GM19397 (cell line): ENCODE measurements at regions not wholly inside any gene's neighbourhood (a gene's known extent, or its start where the extent isn't known, plus 50 kb on each side); places are given as distances from the start of the nearest gene placed in this dataset.

Experiments used
- ATAC-seq: cut with Tn5 transposase; IDR thresholded peaks from one replicate; pipeline ENCODE4 v1.9.1; 2021; ENCODE audit warnings: mild to moderate bottlenecking, moderate library complexity; ENCODE audit not compliant: unreplicated experiment

GRCh38 chr3:106720510-106720909 lies 656.7 kb upstream of the CCDC54 start:
- ATAC-seq: no peak

- ATAC-seq: no peak
These were observed 651.7 kb upstream of the CCDC54 start for GRCh38 chr3:106725566-106725965.

- no peak for ATAC-seq
These were observed 648.7 kb upstream of the CCDC54 start for GRCh38 chr3:106728315-106729098.

GRCh38 chr3:106729481-106729880 lies 647.8 kb upstream of the CCDC54 start:
- ATAC-seq: no peak

- ATAC-seq: no peak
These were observed 646.0 kb upstream of the CCDC54 start for GRCh38 chr3:106731230-106731629.

- ATAC-seq: no peak
These were observed 642.5 kb upstream of the CCDC54 start for GRCh38 chr3:106734712-106735111.

- ATAC-seq: no peak
These were observed 640.0 kb upstream of the CCDC54 start for GRCh38 chr3:106737265-106737664.

GRCh38 chr3:106740116-106740515 lies 637.1 kb upstream of the CCDC54 start:
- no peak for ATAC-seq

GRCh38 chr3:106745344-106746168 lies 631.7 kb upstream of the CCDC54 start:
- ATAC-seq: no peak

- ATAC-seq: no peak
These were observed 631.0 kb upstream of the CCDC54 start for GRCh38 chr3:106746286-106746685.

GRCh38 chr3:106748472-106749262 lies 628.6 kb upstream of the CCDC54 start:
- ATAC-seq: no peak

- ATAC-seq: no peak
These were observed 627.1 kb upstream of the CCDC54 start for GRCh38 chr3:106750092-106750491.

- no peak for ATAC-seq
These were observed 621.9 kb upstream of the CCDC54 start for GRCh38 chr3:106755336-106755735.

GRCh38 chr3:106756901-106757300 lies 620.3 kb upstream of the CCDC54 start:
- ATAC-seq: no peak

GRCh38 chr3:106758459-106758858 lies 618.8 kb upstream of the CCDC54 start:
- no peak for ATAC-seq

GRCh38 chr3:106759731-106760130 lies 617.5 kb upstream of the CCDC54 start:
- ATAC-seq: no peak

GRCh38 chr3:106765342-106765741 lies 611.9 kb upstream of the CCDC54 start:
- ATAC-seq: no peak

- no peak for ATAC-seq
These were observed 608.2 kb upstream of the CCDC54 start for GRCh38 chr3:106768941-106769480.

- no peak for ATAC-seq
These were observed 603.4 kb upstream of the CCDC54 start for GRCh38 chr3:106773795-106774194.

- ATAC-seq: no peak
These were observed 594.0 kb upstream of the CCDC54 start for GRCh38 chr3:106783231-106783630.

- no peak for ATAC-seq
These were observed 588.0 kb upstream of the CCDC54 start for GRCh38 chr3:106789276-106789675.
